Natural killer cell (primary cell): ENCODE measurements at regions not wholly inside any gene's neighbourhood (a gene's known extent, or its start where the extent isn't known, plus 50 kb on each side); places are given as distances from the start of the nearest gene placed in this dataset.

ENCODE experiments used
- ATAC-seq, 3 donors: fragments of 150-1000 bp in 2 of 3; fragments of 200-7000 bp in 1 of 3; cut with Tn5 transposase; 1 replicate in 1 of 3; 2 replicates in 2 of 3; pipeline ENCODE4 v1.10.0; 2021; ENCODE audit warnings: mild to moderate bottlenecking in 2 of 3, moderate library complexity in 2 of 3
- DNase-seq, 2 donors: peaks; one replicate each; pipeline versions ENCODE4 v3.0.0 to v3.0.0-alpha.2; 2013 to 2021; ENCODE audit warnings: mixed read lengths in 1 of 2
- H3K27ac ChIP-seq: one replicate; pipeline ENCODE4 v1.5.1; 2013; ENCODE audit warnings: mild to moderate bottlenecking, low read length
- H3K27me3 ChIP-seq: one replicate; pipeline ENCODE4 v1.6.1; 2013; ENCODE audit warnings: low read length; ENCODE audit not compliant: control insufficient read depth, insufficient read depth
- H3K36me3 ChIP-seq: one replicate; pipeline ENCODE4 v1.6.1; 2013; ENCODE audit warnings: low read length; ENCODE audit not compliant: control insufficient read depth, insufficient read depth
- H3K4me1 ChIP-seq: one replicate; pipeline ENCODE4 v1.6.1; 2013; ENCODE audit warnings: low read length; ENCODE audit not compliant: control insufficient read depth, insufficient read depth
- H3K4me3 ChIP-seq: one replicate; pipeline ENCODE4 v1.5.1; 2013; ENCODE audit warnings: low read length
- H3K9me3 ChIP-seq: one replicate; pipeline ENCODE4 v1.6.1; 2013; ENCODE audit warnings: low read length; ENCODE audit not compliant: control insufficient read depth, insufficient read depth
- H3K27ac Mint-ChIP-seq, 2 donors: one replicate each; pipeline ENCODE4 v1.8.0; 2022; ENCODE audit warnings: mild to moderate bottlenecking in 2 of 2, mixed read lengths in 2 of 2, moderate library complexity in 1 of 2
- H3K27me3 Mint-ChIP-seq, 2 donors: one replicate each; pipeline ENCODE4 v1.8.0; 2022; ENCODE audit warnings: low read depth in 2 of 2, mixed read lengths in 2 of 2
- H3K36me3 Mint-ChIP-seq: one replicate; pipeline ENCODE4 v1.8.0; 2022; ENCODE audit warnings: mixed read lengths
- H3K4me1 Mint-ChIP-seq, 2 donors: one replicate each; pipeline ENCODE4 v1.8.0; 2022; ENCODE audit warnings: mixed read lengths in 2 of 2
- H3K4me3 Mint-ChIP-seq: one replicate; pipeline ENCODE4 v1.8.0; 2022; ENCODE audit warnings: mild to moderate bottlenecking, moderate library complexity, mixed read lengths
- H3K9me3 Mint-ChIP-seq, 2 donors: one replicate each; pipeline ENCODE4 v1.8.0; 2022; ENCODE audit warnings: mixed read lengths in 2 of 2
- CTCF ChIP-seq: fragments of 200-600 bp; IDR thresholded peaks from one replicate; pipeline ENCODE4 v1.8.0; 2022; ENCODE audit warnings: antibody characterized with exemption
- WGBS: methylation state at CpG from one replicate; pipeline ENCODE4 v1.1.7; 2013; ENCODE audit warnings: missing lambda C conversion rate; ENCODE audit not compliant: insufficient coverage; 5-methylcytosine and 5-hydroxymethylcytosine counted together
- intact Hi-C: fragments of 100-400 bp; cut with micrococcal nuclease; formaldehyde crosslinking; loops from one replicate; pipeline ENCODE4 v1.14.2; 2022

GRCh38 chr2:238743243-238744065 lies 104.4 kb upstream of the TWIST2 start:
- no peak for TF ChIP-seq CTCF
- H3K36me3 ChIP-seq: no peaks in the 10 kb centered on the region
- Mint-ChIP-seq H3K27ac (no peak overlapping the region), H3K4me3 (no peak overlapping the region), H3K36me3 (no peaks in the 10 kb centered on the region), H3K27me3 (peaks cover 6 to 15% of the 10 kb centered on the region in 2 donors), H3K4me1 (no peaks in the 10 kb centered on the region), H3K9me3 (no peaks in the 10 kb centered on the region)
- H3K27me3 ChIP-seq: no peaks in the 10 kb centered on the region
- DNase-seq: no peak
- no peaks in the 10 kb centered on the region for H3K4me1 ChIP-seq
- 36% methylated on average over 20 of the region's 21 CpGs for WGBS
- ATAC-seq: no peak
- intact Hi-C loops: no loop called here
- no peaks in the 10 kb centered on the region for H3K9me3 ChIP-seq
- no peak overlapping the region for H3K27ac ChIP-seq
- no peak overlapping the region for H3K4me3 ChIP-seq

- Mint-ChIP-seq H3K4me3 (no peak overlapping the region), H3K4me1 (no peaks in the 10 kb centered on the region), H3K27ac (no peak overlapping the region), H3K27me3 (peaks cover 11 to 18% of the 10 kb centered on the region in 2 donors), H3K9me3 (no peaks in the 10 kb centered on the region), H3K36me3 (no peaks in the 10 kb centered on the region)
- WGBS: 79% methylated on average over 13 of the region's 13 CpGs
- Histone ChIP-seq H3K9me3 (no peaks in the 10 kb centered on the region), H3K4me3 (no peak overlapping the region), H3K4me1 (no peaks in the 10 kb centered on the region), H3K27ac (no peak overlapping the region), H3K27me3 (no peaks in the 10 kb centered on the region), H3K36me3 (no peaks in the 10 kb centered on the region)
- intact Hi-C loops: no loop called here
- no peak for DNase-seq
- no peak for TF ChIP-seq CTCF
- no peak for ATAC-seq
Measured at GRCh38 chr2:238744951-238745350, 102.9 kb upstream of the TWIST2 start.

GRCh38 chr2:238745997-238746396 lies 101.9 kb upstream of the TWIST2 start:
- no peaks in the 10 kb centered on the region for H3K9me3 Mint-ChIP-seq
- Histone ChIP-seq H3K4me3 (no peak overlapping the region), H3K27me3 (no peaks in the 10 kb centered on the region), H3K9me3 (no peaks in the 10 kb centered on the region), H3K4me1 (no peaks in the 10 kb centered on the region), H3K36me3 (no peaks in the 10 kb centered on the region), H3K27ac (no peak overlapping the region)
- no peaks in the 10 kb centered on the region for H3K4me1 Mint-ChIP-seq
- no peak overlapping the region for H3K27ac Mint-ChIP-seq
- no peak for ATAC-seq
- H3K36me3 Mint-ChIP-seq: no peaks in the 10 kb centered on the region
- intact Hi-C loops: no loop called here
- WGBS: 80% methylated on average over 5 of the region's 5 CpGs
- TF ChIP-seq CTCF: no peak
- H3K27me3 Mint-ChIP-seq: peaks cover 9 to 18% of the 10 kb centered on the region in 2 donors
- DNase-seq: no peak
- H3K4me3 Mint-ChIP-seq: no peak overlapping the region

GRCh38 chr2:238747114-238747513 lies 100.8 kb upstream of the TWIST2 start:
- intact Hi-C loops: no loop called here
- WGBS: 94% methylated on average over 18 of the region's 18 CpGs
- TF ChIP-seq CTCF: no peak

More at GRCh38 chr2:238747114-238747513, 100.8 kb upstream of the TWIST2 start:
- no peak overlapping the region for H3K4me3 Mint-ChIP-seq
- no peaks in the 10 kb centered on the region for H3K36me3 Mint-ChIP-seq
- Histone ChIP-seq H3K9me3 (no peaks in the 10 kb centered on the region), H3K4me1 (no peaks in the 10 kb centered on the region), H3K36me3 (no peaks in the 10 kb centered on the region), H3K27me3 (no peaks in the 10 kb centered on the region), H3K27ac (no peak overlapping the region), H3K4me3 (no peak overlapping the region)
- H3K9me3 Mint-ChIP-seq: no peaks in the 10 kb centered on the region
- H3K27ac Mint-ChIP-seq: no peak overlapping the region
- no peak for DNase-seq
- peaks cover 9 to 18% of the 10 kb centered on the region in 2 donors for H3K27me3 Mint-ChIP-seq
- H3K4me1 Mint-ChIP-seq: no peaks in the 10 kb centered on the region
- no peak for ATAC-seq
